OCI-LY7 (cell line): ENCODE measurements at regions not wholly inside any gene's neighbourhood (a gene's known extent, or its start where the extent isn't known, plus 50 kb on each side); places are given as distances from the start of the nearest gene placed in this dataset.

Source experiments
- BruUV-seq: library from RNA; stranded (reverse); fragments of 400-500 nt; replicated peaks from 2 replicates; lab custom pipeline; 2021; lab: Mats Ljungman, UMichigan
- CTCF ChIA-PET: fragments of 300-600 bp; sonication (Branson Sonifier 250); formaldehyde crosslinking; loops from one replicate; lab custom pipeline; 2022; ENCODE audit warnings: antibody characterized with exemption; ENCODE audit not compliant: unreplicated experiment; lab: Charles Lee
- POLR2A ChIA-PET: fragments of 300-600 bp; sonication (Branson Sonifier 250); formaldehyde crosslinking; loops from one replicate; lab custom pipeline; 2022; ENCODE audit warnings: antibody characterized with exemption; lab: Charles Lee
- DNase-seq: peaks from one replicate; pipeline ENCODE4 v3.0.0-alpha.2; 2015; ENCODE audit warnings: low spot score
- H2AFZ ChIP-seq: fragments of 200-600 bp; sonication (generic), shearing (Covaris generic); 2 replicates; pipeline ENCODE4 v1.6.1; 2014; ENCODE audit warnings: mild to moderate bottlenecking, antibody characterized with exemption, low read length, moderate library complexity
- H3K27ac ChIP-seq: fragments of 200-600 bp; sonication (generic); 2 replicates; pipeline ENCODE4 v1.5.1; 2014; ENCODE audit warnings: mixed run types, low read depth, mild to moderate bottlenecking, moderate library complexity, low read length, inconsistent platforms; ENCODE audit not compliant: poor library complexity, severe bottlenecking
- H3K36me3 ChIP-seq: fragments of 200-600 bp; sonication (generic); 2 replicates; pipeline ENCODE4 v1.6.1; 2014; ENCODE audit warnings: mild to moderate bottlenecking, antibody characterized with exemption, low read length, moderate library complexity, mixed read lengths; ENCODE audit not compliant: insufficient read depth
- H3K4me1 ChIP-seq: fragments of 200-600 bp; sonication (generic); 2 replicates; pipeline ENCODE4 v1.5.1; 2014; ENCODE audit warnings: mild to moderate bottlenecking, low read length; ENCODE audit not compliant: insufficient read depth, poor library complexity, severe bottlenecking
- H3K4me2 ChIP-seq: fragments of 200-600 bp; sonication (generic); 2 replicates; pipeline ENCODE4 v1.6.1; 2014; ENCODE audit warnings: mild to moderate bottlenecking, low read length
- H3K4me3 ChIP-seq: fragments of 200-600 bp; sonication (generic); 2 replicates; pipeline ENCODE4 v1.5.1; 2014; ENCODE audit warnings: mild to moderate bottlenecking, low read depth, low read length; ENCODE audit not compliant: poor library complexity, severe bottlenecking
- H3K79me2 ChIP-seq: fragments of 200-600 bp; sonication (generic); 2 replicates; pipeline ENCODE4 v1.6.1; 2016; ENCODE audit warnings: low read depth, mild to moderate bottlenecking, low read length, moderate library complexity, mixed read lengths; ENCODE audit not compliant: insufficient read depth
- H3K9me2 ChIP-seq: fragments of 200-600 bp; sonication (generic); 2 replicates; pipeline ENCODE4 v1.6.1; 2016; ENCODE audit warnings: mild to moderate bottlenecking, low read length, mixed read lengths; ENCODE audit not compliant: insufficient read depth
- H3K9me3 ChIP-seq: fragments of 200-600 bp; sonication (generic); 2 replicates; pipeline ENCODE4 v1.6.1; 2014; ENCODE audit warnings: mild to moderate bottlenecking, mixed run types, low read length, mixed read lengths
- H4K20me1 ChIP-seq: fragments of 200-600 bp; sonication (generic); 2 replicates; pipeline ENCODE4 v1.6.1; 2014; ENCODE audit warnings: mild to moderate bottlenecking, antibody characterized with exemption, low read length, moderate library complexity, mixed read lengths; ENCODE audit not compliant: insufficient read depth
- EZH2phosphoT487 ChIP-seq: fragments of 200-600 bp; sonication (generic); IDR thresholded peaks from 2 replicates; pipeline ENCODE4 v1.6.1; 2018; ENCODE audit warnings: low read depth, borderline replicate concordance, mild to moderate bottlenecking, mixed run types, antibody characterized with exemption, low read length, moderate library complexity, mixed read lengths
- intact Hi-C: fragments of 100-400 bp; cut with micrococcal nuclease; formaldehyde crosslinking; loops from one replicate; pipeline ENCODE4 v1.10.0; 2022; ENCODE audit not compliant: unreplicated experiment
- TF ChIP-seq, protein P1 (sequence below): fragments of 200-600 bp; sonication (generic); conservative IDR thresholded peaks from 2 replicates; pipeline ENCODE4 v1.5.1; 2014; ENCODE audit warnings: mild to moderate bottlenecking, antibody characterized with exemption, low read length, moderate library complexity, mixed read lengths

DNA sequence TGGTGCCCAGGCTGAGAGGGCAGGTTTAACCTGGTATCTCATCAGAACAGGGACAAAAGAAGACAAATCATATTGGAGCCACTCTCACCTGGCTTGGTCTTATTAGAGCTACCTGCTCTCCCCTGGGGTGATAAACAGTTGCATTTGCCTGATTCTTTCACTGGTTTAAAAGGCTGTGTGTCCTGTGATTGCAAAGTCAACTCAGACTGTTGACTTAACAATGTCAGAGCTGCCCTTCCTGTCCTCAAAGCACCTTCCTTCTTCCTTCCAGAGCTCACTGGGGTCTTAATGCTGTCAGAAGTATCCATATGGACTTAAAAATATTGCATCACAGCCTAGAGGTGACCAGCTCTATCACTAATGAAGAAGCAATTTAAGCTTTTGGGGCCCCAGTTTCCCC, 50.5 kb upstream of the MINAR1 start:
- Histone ChIP-seq H3K79me2 (no peaks in the 10 kb centered on the region), H3K36me3 (no peaks in the 10 kb centered on the region), H3K4me2 (no peak overlapping the region), H3K4me1 (no peaks in the 10 kb centered on the region), H3K9me2 (no peaks in the 10 kb centered on the region), H3K4me3 (no peak overlapping the region), H2AFZ (no peak overlapping the region), H3K27ac (no peak overlapping the region), H3K9me3 (no peaks in the 10 kb centered on the region), H4K20me1 (no peaks in the 10 kb centered on the region)
- CTCF ChIA-PET: interaction anchor here (0.6 to 1.7 kb wide), 3 partner anchors 215 to 467 kb away, joined by 3 to 9 read pairs (median 3); no protein-coding TSS in a partner anchor
- no peak for DNase-seq
- POLR2A ChIA-PET: no interaction called here
- intact Hi-C loops: loop anchor here (1.0 to 5.0 kb wide), 3 partner anchors 215 to 612 kb away; no protein-coding TSS in a partner anchor
- no peak for TF ChIP-seq EZH2phosphoT487
- TF ChIP-seq, protein P1, sequence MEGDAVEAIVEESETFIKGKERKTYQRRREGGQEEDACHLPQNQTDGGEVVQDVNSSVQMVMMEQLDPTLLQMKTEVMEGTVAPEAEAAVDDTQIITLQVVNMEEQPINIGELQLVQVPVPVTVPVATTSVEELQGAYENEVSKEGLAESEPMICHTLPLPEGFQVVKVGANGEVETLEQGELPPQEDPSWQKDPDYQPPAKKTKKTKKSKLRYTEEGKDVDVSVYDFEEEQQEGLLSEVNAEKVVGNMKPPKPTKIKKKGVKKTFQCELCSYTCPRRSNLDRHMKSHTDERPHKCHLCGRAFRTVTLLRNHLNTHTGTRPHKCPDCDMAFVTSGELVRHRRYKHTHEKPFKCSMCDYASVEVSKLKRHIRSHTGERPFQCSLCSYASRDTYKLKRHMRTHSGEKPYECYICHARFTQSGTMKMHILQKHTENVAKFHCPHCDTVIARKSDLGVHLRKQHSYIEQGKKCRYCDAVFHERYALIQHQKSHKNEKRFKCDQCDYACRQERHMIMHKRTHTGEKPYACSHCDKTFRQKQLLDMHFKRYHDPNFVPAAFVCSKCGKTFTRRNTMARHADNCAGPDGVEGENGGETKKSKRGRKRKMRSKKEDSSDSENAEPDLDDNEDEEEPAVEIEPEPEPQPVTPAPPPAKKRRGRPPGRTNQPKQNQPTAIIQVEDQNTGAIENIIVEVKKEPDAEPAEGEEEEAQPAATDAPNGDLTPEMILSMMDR: no peak
- no TSS peak for BruUV-seq
